GM23338 (cell line): ENCODE measurements at regions not wholly inside any gene's neighbourhood (a gene's known extent, or its start where the extent isn't known, plus 50 kb on each side); places are given as distances from the start of the nearest gene placed in this dataset.

Source experiments
- ATAC-seq: fragments of 200-7000 bp; cut with Tn5 transposase; 3 replicates; pipeline ENCODE4 v1.9.1; 2020
- DNase-seq: peaks from one replicate; pipeline ENCODE4 v3.0.0-alpha.2; 2015; ENCODE audit warnings: low spot score
- H2AFZ ChIP-seq: fragments of 200-600 bp; sonication (generic); 2 replicates; pipeline ENCODE4 v1.8.0; 2016; ENCODE audit warnings: antibody characterized with exemption, mild to moderate bottlenecking, moderate library complexity
- H3F3A ChIP-seq: fragments of 200-600 bp; sonication (generic); replicated peaks from 2 replicates; pipeline ENCODE4 v1.8.0; 2017; ENCODE audit warnings: antibody characterized with exemption, mixed run types, low read depth
- H3K27ac ChIP-seq: fragments of 200-600 bp; sonication (generic); 2 replicates; pipeline ENCODE4 v1.6.1; 2016; ENCODE audit warnings: low read depth
- H3K27me3 ChIP-seq: fragments of 200-600 bp; sonication (generic); 2 replicates; pipeline ENCODE4 v1.8.0; 2016; ENCODE audit warnings: mild to moderate bottlenecking, mixed run types, moderate library complexity; ENCODE audit not compliant: insufficient read depth
- H3K36me3 ChIP-seq: fragments of 200-600 bp; sonication (generic); 2 replicates; pipeline ENCODE4 v1.8.0; 2016; ENCODE audit warnings: mild to moderate bottlenecking; ENCODE audit not compliant: insufficient read depth
- H3K4me1 ChIP-seq: fragments of 200-600 bp; sonication (generic); 2 replicates; pipeline ENCODE4 v1.8.0; 2016; ENCODE audit warnings: mild to moderate bottlenecking, moderate library complexity; ENCODE audit not compliant: insufficient read depth
- H3K4me2 ChIP-seq: fragments of 200-600 bp; sonication (generic); 2 replicates; pipeline ENCODE4 v1.7.1; 2017; ENCODE audit warnings: mixed run types
- H3K4me3 ChIP-seq: fragments of 200-600 bp; sonication (generic); 2 replicates; pipeline ENCODE4 v1.6.1; 2016; ENCODE audit warnings: mixed run types
- H3K79me2 ChIP-seq: fragments of 200-600 bp; sonication (generic); replicated peaks from 2 replicates; pipeline ENCODE4 v1.8.0; 2017; ENCODE audit warnings: mild to moderate bottlenecking; ENCODE audit not compliant: insufficient read depth
- H3K9me2 ChIP-seq: fragments of 200-600 bp; sonication (generic); 2 replicates; pipeline ENCODE4 v1.8.0; 2017; ENCODE audit not compliant: insufficient read depth
- H4K20me1 ChIP-seq: fragments of 200-600 bp; sonication (generic); replicated peaks from 2 replicates; pipeline ENCODE4 v1.8.0; 2017; ENCODE audit warnings: mild to moderate bottlenecking; ENCODE audit not compliant: insufficient read depth
- H3K27ac Mint-ChIP-seq: 2 replicates; pipeline ENCODE4 v1.8.0; 2020; ENCODE audit warnings: inconsistent platforms, mild to moderate bottlenecking, moderate library complexity, mixed read lengths
- H3K27me3 Mint-ChIP-seq: 3 replicates; pipeline ENCODE4 v1.8.0; 2022; ENCODE audit warnings: low read depth, mild to moderate bottlenecking, moderate library complexity, mixed read lengths, inconsistent platforms; ENCODE audit not compliant: insufficient read depth, poor library complexity
- H3K36me3 Mint-ChIP-seq: 3 replicates; pipeline ENCODE4 v1.8.0; 2021; ENCODE audit warnings: low read depth, mild to moderate bottlenecking, inconsistent platforms, moderate library complexity, mixed read lengths
- H3K4me1 Mint-ChIP-seq: 3 replicates; pipeline ENCODE4 v1.8.0; 2020; ENCODE audit warnings: mild to moderate bottlenecking, inconsistent platforms, mixed read lengths
- H3K4me3 Mint-ChIP-seq: 3 replicates; pipeline ENCODE4 v1.8.0; 2021; ENCODE audit warnings: moderate library complexity, mild to moderate bottlenecking, inconsistent platforms, mixed read lengths
- H3K9me3 Mint-ChIP-seq: 3 replicates; pipeline ENCODE4 v1.8.0; 2020; ENCODE audit warnings: moderate library complexity, mild to moderate bottlenecking, inconsistent platforms, mixed read lengths
- CREB1 ChIP-seq: fragments of 250-450 bp; sonication (Bioruptor Pico); IDR thresholded peaks from 2 replicates; pipeline ENCODE4 v1.5.0; 2020; ENCODE audit warnings: low read depth, mild to moderate bottlenecking, moderate library complexity
- CTCF ChIP-seq, 2 experiments: fragments of 200-600 bp in 1 of 2; sonication (generic) in 1 of 2; conservative IDR thresholded peaks; 2 replicates each; pipeline versions ENCODE4 v1.5.1 to v1.6.1; 2016 to 2017; ENCODE audit warnings: antibody characterized with exemption in 2 of 2, low read depth in 2 of 2, mild to moderate bottlenecking in 2 of 2, moderate library complexity in 1 of 2
- ETS1 ChIP-seq: IDR thresholded peaks from 2 replicates; pipeline ENCODE4 v1.6.1; 2016; ENCODE audit warnings: antibody characterized with exemption
- EZH2 ChIP-seq: fragments of 200-600 bp; sonication (generic); IDR thresholded peaks from one replicate; pipeline ENCODE4 v1.8.0; 2017; ENCODE audit warnings: antibody characterized with exemption, mild to moderate bottlenecking, low read depth; ENCODE audit not compliant: unreplicated experiment
- EZH2phosphoT487 ChIP-seq: fragments of 200-600 bp; sonication (generic); IDR thresholded peaks from one replicate; pipeline ENCODE4 v1.8.1; 2018; ENCODE audit warnings: antibody characterized with exemption; ENCODE audit not compliant: unreplicated experiment
- JUNB ChIP-seq: IDR thresholded peaks from one replicate; pipeline ENCODE4 v1.6.1; 2016; ENCODE audit warnings: antibody characterized with exemption; ENCODE audit not compliant: unreplicated experiment
- NANOG ChIP-seq: IDR thresholded peaks from 2 replicates; pipeline ENCODE4 v1.6.1; 2016; ENCODE audit warnings: antibody characterized with exemption, borderline replicate concordance
- POLR2AphosphoS5 ChIP-seq: IDR thresholded peaks from 2 replicates; pipeline ENCODE4 v1.6.1; 2016; ENCODE audit warnings: antibody characterized with exemption, low read depth
- REST ChIP-seq: IDR thresholded peaks from one replicate; pipeline ENCODE4 v1.6.1; 2018; ENCODE audit warnings: antibody characterized with exemption; ENCODE audit not compliant: unreplicated experiment
- STAT1 ChIP-seq: IDR thresholded peaks from one replicate; pipeline ENCODE4 v1.6.1; 2016; ENCODE audit warnings: antibody characterized with exemption; ENCODE audit not compliant: unreplicated experiment
- ZNF114 ChIP-seq: fragments of 250-450 bp; sonication (Bioruptor Pico); IDR thresholded peaks from 2 replicates; pipeline ENCODE4 v1.5.0; 2020; ENCODE audit warnings: mild to moderate bottlenecking, moderate library complexity
- ZNF331 ChIP-seq: fragments of 250-450 bp; sonication (Bioruptor Pico); IDR thresholded peaks from 2 replicates; pipeline ENCODE4 v1.5.0; 2020; ENCODE audit warnings: low read depth, mild to moderate bottlenecking, moderate library complexity
- ZNF462 ChIP-seq: fragments of 250-450 bp; sonication (Bioruptor Pico); IDR thresholded peaks from 2 replicates; pipeline ENCODE4 v1.5.0; 2020; ENCODE audit warnings: mild to moderate bottlenecking, moderate library complexity

- ATAC-seq (no peak), DNase-seq (no peak)
- Mint-ChIP-seq H3K27ac (no peak overlapping the region), H3K9me3 (peaks cover 8% of the 10 kb centered on the region; the same call in 2 of the 3 replicates), H3K27me3 (peaks cover 2% of the 10 kb centered on the region), H3K4me3 (no peak overlapping the region), H3K36me3 (peaks cover 35% of the 10 kb centered on the region), H3K4me1 (peaks cover 11% of the 10 kb centered on the region)
- Histone ChIP-seq H2AFZ (no peak overlapping the region), H3K79me2 (no peaks in the 10 kb centered on the region), H4K20me1 (no peaks in the 10 kb centered on the region), H3K4me2 (no peak overlapping the region), H3K27me3 (no peaks in the 10 kb centered on the region), H3K4me1 (no peaks in the 10 kb centered on the region; the same call in 1 of the 2 replicates), H3F3A (no peaks in the 10 kb centered on the region), H3K27ac (0 out of 2 replicates have a peak overlapping the region, but pooled peaks have one; percentile 39), H3K9me2 (no peaks in the 10 kb centered on the region), H3K36me3 (no peaks in the 10 kb centered on the region; the same call in 1 of the 2 replicates), H3K4me3 (no peak overlapping the region)
- TF ChIP-seq ETS1 (no peak), STAT1 (no peak), REST (no peak), CREB1 (no peak), JUNB (no peak), POLR2AphosphoS5 (no peak), EZH2phosphoT487 (no peak), NANOG (no peak), EZH2 (no peak), CTCF (conservative IDR thresholded peaks at IDR 0.05; ENCODE audit: low read depth in 2 of 2) (no peak), ZNF114 (CRISPR knock-in tag) (no peak), ZNF462 (CRISPR knock-in tag) (no peak), ZNF331 (CRISPR knock-in tag) (no peak)
Observed at GRCh38 chr6:22056398-22056797, 240.4 kb downstream of the PRL start.
